Colon (tissue), 2 donors: ENCODE measurements at regions not wholly inside any gene's neighbourhood (a gene's known extent, or its start where the extent isn't known, plus 50 kb on each side); places are given as distances from the start of the nearest gene placed in this dataset.
"Not testable (repeated sequence)": the region's sequence is repeated elsewhere in the genome, so short reads cannot be mapped to it uniquely, and the experiment has no call there.

Experiments used
- FAIRE-seq: peaks from 2 replicates; lab custom pipeline; 2012; peaks lifted over from hg19 to GRCh38; lab: Jason Lieb, UNC
- donor health status: control.
- donor health status: control.

DNA sequence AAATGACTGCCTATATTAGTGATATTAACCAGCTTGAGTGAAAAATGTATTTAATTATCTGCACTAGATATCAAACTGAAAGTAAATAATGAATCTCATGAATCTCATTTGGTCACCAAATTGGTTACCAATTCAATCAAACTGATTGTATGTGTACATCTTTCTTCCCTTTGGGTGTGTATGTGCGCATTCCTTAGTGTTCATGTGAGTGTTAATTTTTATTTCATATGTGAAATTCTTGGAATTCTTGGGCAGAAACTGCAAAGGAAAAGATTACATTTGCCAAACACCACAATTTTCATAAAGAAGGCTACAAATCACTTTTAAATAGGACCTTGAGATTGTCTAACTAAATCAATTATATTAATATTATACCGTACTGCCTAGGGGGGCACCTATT, 648.4 kb upstream of the MARCKS start:
- no peak for FAIRE-seq

DNA sequence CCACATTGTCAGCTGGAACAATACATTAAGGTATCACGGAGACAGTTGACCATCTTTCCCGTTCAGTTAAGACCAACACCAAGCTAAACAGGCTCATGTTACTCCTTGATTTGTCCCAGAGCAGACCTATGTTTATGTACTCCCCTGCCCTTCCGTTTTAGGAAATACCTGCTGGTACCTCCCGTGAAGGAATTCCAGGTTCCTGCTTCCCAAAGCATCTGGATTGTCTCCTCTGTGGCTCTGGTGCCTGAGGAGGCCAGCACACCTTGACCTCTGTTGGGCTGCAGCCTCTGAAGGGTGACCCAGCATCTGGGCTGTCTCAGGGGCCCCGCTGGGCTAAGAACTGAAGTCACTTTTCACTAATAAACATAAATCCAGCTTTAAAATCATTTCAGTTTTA, 647.8 kb upstream of the MARCKS start:
- no peak for FAIRE-seq

DNA sequence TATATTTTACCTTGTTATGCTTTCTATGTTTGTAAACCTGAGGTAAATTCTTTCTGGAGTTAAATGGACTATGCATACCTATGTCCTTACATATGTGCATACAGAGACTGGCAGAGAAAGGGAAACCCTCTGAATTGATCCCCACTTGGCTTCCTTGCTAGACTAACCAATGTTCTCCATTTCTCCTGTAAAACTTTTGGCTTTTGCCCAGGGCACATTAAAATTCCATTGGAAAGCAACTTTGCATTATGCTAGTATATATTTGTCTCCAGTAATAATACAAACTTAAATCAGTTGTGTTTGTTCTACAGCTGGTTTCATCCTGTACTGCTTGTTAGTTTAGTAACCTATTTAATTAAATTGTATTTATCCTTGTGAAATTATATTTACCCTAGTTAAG, 646.0 kb upstream of the MARCKS start:
- no peak for FAIRE-seq

DNA sequence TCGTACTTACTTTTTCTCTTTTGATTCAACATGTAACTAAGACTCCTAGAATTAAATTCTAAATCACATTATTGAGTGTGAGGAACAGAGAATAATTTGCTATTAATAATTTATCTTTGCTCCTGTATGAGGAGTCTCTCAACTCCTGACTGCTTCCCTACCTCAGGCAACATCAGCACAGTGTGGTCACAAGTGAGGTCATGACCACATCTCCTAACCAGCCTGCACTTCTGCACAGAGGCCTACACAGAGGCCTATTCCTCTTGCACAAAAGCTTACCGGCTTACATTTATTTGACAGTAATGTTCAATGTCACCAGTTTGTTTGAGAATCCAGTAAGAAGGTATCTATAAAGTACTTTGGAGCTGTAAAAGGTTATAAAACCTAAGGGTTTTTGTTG, 637.4 kb upstream of the MARCKS start:
- FAIRE-seq = no peak

DNA sequence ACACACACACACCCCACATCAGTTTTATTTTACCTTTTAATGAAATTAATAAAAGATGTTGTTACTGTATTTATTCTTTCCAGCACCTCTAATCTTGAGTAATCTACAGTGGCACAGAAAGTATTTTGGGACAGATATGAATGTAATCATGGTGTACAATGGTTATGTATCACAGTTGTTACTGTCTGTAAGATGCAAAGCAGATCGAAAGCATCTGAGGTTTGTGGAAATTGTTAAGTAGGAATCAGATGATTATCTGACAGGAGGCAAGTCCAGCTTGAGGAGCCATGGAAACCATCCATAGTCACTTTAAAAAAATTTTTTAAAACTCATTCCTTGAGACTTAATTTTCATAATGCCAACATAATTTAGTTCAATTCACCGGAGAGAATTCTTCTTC, 636.3 kb upstream of the MARCKS start:
- no peak for FAIRE-seq

DNA sequence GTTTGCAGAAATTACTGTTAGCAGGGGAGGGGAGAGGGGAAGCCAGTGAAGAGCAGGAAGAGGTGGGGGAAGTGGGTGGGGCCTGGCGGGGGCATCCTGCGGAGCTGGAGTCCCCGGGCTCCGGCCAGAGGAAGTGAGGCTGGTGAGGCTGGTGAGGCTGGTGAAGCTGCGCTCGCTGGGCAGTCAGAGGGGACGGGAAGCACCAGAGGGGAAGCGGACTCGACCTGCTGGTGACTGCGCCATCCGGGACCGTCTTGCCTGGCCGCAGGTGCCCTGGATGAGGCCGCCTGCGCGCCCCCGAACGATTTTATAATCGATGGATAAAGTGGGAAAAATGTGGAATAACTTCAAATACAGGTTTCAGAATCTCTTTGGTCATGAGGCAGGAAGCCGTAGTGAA, 635.3 kb upstream of the MARCKS start:
- FAIRE-seq = no peak

DNA sequence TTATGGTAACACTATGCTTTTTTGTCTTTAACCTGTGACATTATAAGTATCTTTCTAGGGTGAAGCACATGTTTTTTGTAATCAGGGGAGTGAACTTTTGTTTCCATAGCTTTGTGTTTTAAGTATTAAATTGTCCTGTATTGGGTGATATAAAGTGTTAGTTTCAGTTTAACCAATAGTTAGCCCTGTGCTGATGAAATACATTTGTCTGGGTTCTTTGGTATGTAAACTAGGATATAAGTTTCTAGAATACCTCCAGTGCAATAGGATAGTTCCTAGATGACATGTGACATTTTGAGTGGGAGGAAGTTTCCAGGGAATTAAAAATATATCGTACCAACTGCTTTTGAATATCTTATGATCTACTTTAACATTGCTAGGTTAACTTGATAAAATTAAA, 611.0 kb upstream of the MARCKS start:
- FAIRE-seq = no peak

DNA sequence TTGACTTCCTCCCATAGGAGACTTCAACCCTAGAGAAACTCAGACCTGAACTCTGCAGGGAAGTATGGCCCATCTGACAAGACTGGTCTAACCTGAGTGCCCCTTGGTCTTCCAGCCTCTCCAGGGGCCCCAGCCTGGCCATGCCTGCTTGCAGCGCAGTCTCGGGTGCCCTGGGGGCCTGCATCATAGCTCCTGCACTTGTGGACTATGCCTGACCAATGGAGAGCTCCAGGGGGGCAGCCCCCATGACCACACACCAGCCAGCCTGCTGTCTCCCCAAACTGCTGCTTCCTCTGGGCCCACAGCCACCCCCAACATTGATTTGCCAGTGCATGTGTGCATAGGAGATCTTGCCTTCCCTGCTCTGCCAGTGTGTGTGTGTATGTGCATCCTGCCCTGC, 608.6 kb upstream of the MARCKS start:
- no peak for FAIRE-seq

DNA sequence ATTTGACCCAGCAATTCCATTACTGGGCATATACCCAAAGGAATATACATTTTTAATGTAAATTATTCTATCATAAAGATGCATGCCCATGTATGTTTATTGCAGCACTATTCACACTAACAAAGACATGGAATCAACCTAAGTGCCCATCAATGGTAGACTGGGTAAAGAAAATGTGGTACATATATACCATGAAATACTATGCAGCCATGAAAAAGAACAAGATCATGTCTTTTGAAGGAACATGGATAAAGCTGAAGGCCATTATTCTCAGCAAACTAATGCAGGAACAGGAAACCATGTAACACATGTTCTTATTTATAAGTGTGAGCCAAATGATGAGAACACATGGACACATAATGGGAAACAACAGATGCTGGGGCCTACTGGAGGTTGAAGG, 603.0 kb upstream of the MARCKS start:
- not testable (repeated sequence) for FAIRE-seq

DNA sequence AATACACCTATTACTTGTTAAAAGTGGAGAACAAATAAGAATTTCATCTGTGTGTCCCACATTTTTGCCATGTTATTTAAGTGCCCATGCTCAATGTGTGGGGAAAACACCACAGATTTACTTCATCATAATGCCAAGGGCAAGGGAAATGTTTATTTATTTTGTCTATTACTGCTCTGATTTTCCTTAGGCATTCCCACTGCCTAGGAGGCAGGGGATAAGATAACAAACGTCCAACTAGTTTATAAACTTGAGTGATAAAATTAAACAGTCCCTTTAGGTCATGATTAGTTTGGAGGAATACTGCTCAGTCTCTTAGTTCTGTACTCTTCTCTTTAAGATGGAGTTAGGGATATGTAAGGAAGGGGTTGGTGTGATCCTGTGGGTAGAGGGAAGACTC, 598.4 kb upstream of the MARCKS start:
- FAIRE-seq = no peak

DNA sequence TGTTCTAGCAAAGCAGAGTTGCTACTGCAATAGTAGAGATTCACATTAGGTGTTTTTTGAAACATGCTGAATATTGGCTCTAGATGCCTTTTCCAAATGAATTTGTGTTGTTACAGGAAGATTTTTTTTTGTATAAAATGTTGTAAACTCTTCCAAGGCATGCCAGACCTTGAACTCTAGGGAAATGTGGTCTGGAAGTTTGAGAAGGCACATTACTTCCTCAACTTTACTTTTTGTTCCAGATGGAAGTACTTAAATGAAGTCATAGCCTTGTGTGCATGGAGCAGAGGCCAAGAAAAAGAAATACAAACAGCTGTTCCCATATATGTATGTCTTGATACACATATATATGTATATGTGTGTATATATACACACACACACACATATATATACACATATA, 585.7 kb upstream of the MARCKS start:
- FAIRE-seq = no peak

DNA sequence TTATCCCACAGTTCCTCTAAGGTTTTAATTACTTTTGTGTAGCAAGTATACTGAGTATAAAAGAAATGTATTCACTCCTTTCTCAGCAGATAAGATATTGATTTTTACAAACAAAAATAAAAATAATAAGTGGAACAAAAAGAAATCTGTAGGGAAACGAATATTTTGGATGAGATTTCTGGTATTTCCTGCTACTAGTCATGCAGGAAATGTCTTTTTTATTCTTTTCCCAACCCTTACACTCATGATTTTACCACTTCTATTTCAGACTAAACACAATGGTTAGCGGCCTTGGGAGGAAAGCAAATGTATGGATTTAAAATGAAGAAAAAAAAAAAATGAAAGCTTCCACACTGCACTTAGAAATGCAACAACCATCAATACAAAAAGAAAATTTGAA, 580.5 kb upstream of the MARCKS start:
- no peak for FAIRE-seq

DNA sequence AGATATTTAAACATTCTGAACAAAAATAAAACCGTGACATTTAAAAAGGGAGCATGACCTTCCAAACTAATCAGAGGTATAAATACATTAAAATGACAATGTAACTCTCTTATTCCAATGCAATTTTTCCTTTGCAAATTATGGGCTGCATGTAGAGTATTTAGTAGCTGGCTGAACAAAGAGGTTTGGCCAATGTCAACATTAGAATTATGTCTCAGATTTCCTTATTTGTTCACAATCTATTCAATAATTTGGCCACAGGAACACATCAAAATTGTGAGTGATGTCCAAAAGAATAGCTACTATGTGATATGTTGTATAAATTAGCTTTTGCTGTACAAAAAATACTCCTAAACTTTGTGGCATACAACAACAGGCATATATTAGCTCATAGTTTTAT, 580.0 kb upstream of the MARCKS start:
- FAIRE-seq = no peak

DNA sequence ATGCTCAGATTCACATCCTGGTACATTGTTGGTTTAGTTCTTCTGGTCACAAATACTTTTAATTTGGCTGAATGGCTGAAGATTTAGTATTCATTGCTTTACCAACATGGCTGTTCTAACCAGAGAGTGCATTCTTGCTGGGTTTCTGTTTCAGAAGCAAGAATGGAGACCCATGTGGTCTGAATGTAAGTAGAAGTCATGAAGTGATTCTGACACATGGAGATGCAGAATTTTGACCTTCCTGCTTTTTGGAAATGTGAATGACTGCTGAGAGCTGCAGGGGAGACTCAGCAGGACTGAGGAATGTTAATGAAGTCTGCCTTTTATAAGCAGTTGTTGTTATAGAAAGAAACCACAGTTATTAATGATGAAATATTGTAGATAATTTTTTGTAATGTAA, 576.1 kb upstream of the MARCKS start:
- no peak for FAIRE-seq

DNA sequence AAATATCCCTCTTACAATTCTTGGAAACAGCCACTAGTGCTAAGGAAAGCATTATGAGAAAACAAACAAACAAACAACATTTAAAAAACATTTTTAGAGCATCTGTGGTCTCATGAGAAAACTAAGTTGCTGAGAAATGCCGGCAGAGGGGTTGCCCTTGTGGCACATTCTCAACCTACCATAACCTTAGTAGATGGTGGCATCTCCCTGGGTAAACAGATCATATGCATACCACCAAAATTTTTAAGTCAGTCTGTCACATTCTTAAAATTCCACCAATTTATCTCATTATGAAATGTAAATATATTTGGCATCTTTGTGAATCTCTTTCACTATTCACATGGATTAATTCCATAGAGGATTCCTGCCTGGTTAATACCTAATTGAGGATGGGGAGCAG, 575.7 kb upstream of the MARCKS start:
- FAIRE-seq = no peak

DNA sequence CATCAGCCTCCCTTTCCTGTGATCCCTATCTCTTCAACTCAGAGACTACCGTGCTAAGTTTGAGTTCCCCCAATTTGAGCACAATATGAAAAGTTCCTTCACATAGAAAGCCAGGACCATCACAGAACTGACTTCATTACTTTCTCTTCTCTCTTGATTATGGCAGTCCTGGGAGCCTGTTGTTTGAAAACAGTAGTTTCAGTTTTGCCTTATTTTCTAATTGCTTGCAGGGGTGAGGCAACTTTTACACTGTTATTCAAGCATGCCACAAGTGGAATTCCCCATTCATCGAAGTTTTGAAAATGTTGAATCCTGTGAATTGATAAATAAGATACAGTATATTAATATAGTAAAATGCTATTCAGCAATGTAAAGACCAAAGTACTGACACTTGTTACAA, 569.7 kb upstream of the MARCKS start:
- no peak for FAIRE-seq

DNA sequence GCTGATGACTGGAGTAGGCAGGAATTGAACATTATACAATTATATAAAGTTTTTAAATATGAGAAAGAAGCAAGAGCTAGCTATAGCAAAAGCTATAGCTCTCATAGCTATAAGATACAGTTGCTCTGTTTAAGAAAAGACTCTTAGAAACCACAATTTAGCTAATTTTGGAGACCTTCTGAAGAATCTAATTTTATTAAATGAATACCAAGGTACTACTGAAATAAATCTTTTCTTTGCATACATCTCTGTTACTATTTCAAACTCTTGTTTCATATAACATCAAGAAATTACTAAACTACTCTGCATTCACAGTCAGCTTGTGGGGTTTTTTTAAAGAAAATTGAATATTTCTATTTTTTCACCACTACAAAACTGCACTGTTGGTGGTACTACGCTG, 568.7 kb upstream of the MARCKS start:
- no peak for FAIRE-seq

DNA sequence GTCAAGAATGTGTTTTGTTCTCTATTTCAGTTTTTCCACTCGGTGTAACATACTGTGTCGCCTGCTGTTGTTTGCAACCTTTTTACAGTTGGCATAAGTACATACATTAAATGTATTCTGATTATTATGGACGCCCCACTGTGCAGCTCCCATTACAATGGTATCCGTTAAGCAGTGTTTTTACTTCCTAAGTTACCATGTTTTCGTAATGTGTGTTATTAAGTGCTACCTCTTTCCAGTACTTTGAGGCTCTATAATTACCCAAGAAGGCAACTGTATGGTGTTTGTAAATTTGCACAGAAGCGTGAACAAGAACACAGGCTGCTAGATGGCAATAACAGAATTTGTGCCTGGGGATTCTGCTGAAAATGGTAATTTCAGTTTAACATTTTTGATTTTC, 568.0 kb upstream of the MARCKS start:
- no peak for FAIRE-seq

DNA sequence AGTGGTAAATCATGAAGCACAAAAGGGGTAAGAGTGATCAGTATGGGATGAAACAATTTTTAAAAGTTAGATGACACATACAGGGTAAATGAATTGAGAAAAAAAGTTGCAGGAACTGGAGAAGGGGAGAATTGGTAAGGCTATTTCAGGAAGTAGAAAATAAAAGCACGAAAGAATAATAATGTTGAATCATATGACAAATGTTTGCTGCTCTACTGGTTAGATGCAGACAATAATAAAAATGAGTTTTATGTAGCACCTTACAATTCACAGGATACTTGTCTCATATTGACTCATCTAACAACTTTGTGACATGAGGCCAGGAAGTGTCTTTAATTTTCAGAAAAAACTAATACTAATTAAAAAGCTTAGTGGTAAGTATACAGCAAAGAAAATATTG, 566.5 kb upstream of the MARCKS start:
- no peak for FAIRE-seq

DNA sequence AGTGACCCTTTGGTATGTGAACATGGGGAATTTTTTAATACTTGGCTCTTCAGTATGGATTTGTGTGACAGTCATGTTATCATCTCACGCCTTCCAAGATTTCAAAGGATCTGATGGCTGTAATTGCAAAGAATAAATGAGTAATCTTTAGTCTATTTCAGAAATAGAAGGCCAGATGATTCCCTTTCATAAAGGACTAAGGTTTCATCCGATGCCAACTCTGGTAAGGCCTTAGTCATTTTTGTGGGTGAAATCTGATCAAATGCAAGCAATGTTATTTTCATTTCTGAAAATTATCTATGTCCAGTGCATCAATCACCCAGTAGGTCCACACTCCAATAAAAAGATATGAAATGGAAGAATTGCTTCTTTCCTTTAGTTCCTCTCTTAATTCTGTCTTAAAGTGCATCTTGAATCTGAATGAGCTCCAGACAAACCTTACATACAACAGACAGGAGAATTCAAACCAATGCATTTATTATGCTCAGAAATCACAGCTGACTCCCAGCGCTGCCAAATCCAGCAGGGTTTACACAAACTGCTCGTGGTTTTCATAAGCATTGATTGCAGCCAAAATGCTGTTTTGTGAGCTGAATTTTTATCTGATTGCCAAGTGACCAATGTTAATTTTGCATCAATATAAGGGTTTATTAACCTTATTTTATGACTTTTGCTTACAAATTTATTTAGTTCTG, 565.2 kb upstream of the MARCKS start:
- FAIRE-seq = no peak

DNA sequence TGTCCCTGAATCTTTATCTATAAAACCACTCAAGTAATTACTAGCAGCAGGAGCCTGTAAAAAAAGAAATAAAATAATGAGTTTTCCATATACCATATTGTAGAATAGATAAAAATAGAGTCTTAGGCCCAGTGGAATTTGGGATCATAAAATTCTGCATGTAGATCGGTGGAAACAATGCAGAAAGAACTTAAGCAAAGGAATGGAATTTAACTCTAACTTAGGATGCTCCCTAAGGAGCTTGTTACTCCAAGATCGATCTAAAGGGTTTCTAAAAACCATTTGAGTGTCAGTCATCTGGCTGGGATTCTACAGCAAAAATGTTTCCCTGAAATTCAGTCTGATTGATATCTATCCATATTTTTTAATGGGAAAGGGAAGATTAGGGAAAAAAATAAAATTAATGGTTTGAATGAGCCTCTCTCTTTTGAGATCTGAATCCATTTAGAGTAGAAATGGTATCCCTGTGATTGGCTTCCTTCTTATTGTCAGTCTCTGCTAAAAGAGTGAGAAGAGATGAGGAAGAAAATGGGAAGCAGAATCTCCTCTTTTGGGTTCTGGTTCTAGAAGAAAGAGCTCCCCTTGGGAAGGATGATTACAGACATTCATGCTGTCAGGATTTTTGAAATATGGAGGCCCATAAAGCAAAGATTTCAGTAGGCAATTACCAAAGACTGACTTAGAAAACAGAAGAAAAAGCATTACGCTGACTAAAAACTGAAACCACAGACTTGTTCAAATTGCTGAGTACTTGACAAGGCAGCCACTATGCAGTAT, 564.3 kb upstream of the MARCKS start:
- FAIRE-seq = no peak

DNA sequence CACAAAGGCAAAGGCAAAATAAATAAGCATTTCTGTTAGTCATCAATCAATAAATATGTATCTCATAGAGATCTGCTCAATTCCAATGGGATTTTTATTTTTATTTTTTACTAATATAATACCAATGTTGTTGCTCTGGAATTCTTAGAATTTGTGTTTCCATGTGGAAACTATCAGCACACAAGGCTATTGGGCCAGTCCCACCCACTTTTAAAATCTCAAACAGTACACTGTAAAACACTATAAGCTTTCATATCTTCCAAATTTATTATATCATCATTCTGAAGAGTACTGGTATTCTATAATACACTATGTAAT, 563.8 kb upstream of the MARCKS start:
- FAIRE-seq = no peak

DNA sequence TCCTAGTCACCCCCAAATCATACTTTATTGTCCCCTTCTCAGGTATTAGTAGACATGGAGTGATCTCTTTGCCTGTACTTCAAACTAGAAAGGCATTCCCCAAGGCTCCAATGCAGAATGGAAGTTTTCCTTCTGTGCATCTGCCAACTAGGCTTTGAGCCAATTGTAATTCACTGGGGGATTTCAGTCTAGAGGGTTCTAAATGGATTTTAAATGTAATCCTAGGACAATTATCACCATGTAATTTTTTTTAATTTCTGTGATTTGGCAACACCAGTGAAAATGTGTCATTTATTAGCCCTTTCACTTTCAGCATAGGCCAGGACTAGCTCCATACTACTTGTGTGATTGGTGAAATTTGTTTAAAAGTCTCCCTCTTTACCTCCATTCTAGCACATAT, 557.6 kb upstream of the MARCKS start:
- FAIRE-seq = no peak

DNA sequence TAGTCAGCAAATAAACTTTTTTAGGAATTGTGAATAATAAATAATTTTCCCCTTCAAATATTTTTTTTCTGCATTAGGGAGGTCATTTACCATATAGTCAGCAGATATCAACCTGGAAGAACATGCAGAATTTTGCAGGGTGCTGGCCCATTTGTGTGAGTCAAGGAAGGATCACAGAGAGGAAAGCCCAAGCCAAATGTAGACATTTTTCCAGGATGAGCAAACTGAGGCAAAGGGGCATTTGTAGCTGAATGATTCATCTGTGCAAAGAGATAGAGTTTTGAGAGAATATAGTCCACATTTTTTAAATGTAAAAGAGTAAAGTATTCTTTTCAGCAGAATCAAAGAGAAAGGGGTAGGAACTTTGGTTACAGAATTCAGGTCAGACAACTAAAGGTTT, 555.5 kb upstream of the MARCKS start:
- no peak for FAIRE-seq
